GM19043 (cell line): ENCODE measurements at regions not wholly inside any gene's neighbourhood (a gene's known extent, or its start where the extent isn't known, plus 50 kb on each side); places are given as distances from the start of the nearest gene placed in this dataset.
"Not testable (repeated sequence)": the region's sequence is repeated elsewhere in the genome, so short reads cannot be mapped to it uniquely, and the experiment has no call there.

Source experiments
- ATAC-seq: cut with Tn5 transposase; IDR thresholded peaks from one replicate; pipeline ENCODE4 v1.9.1; 2021; ENCODE audit warnings: low read depth; ENCODE audit not compliant: unreplicated experiment

GRCh38 chr1:56137090-56137489, 442.3 kb downstream of the PLPP3 start:
- no peak for ATAC-seq

DNA sequence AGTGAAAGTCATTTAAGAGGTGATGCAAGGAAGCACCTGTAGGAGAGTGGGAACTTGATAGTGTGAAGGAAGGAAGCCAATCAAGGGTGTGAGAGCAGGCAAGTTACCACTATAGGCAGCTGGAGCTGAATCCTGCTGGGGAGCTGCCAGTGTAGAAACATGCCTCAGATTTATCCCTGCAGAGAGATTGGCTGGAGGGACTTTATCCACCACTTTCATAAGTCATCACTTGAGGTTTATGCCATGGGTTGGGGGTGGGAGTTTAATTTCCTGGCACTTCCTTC, 443.6 kb downstream of the PLPP3 start:
- peak; percentile 10 for ATAC-seq

DNA sequence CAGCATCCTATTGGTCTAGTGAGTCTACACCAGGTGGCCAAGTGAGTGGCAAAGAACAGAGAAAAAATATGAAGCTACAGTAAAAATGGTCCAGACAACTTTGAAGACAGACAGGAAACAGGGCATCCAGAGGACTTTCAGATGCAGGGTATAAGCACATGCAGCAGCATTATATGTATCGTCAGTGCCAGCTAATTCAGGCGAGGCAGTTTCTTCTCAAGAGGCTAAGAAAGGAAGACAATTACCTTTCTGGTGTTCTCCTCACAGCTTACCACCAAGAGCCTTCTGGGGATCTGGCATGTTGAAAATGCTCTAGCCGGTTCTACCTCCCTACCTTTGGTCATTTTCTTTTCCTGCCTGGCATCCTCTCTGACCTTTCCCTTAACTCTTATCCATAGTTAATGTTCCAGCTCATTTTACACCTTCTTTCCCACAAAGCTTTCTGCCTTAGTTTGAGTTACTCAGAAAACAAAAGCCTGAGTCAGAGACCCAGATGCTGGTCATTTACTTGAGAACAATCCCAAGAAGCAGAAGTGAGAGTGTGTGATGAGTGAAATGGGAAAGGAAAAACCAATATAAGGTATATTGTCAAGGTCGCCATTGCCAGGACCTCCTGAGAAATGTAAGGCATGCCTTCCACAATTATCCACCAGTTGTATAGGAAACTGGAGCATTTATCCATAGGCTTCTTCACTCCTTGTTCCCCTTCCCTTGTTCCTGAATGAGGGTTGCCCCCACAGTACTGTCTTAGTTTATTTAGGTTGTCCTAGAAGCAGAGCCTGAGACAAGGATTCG, 444.1 kb downstream of the PLPP3 start:
- ATAC-seq, result peak; percentile 52

GRCh38 chr1:56133522-56134472, 445.6 kb downstream of the PLPP3 start:
- ATAC-seq, result no peak

GRCh38 chr1:56132520-56132919, 446.8 kb downstream of the PLPP3 start:
- no peak for ATAC-seq

DNA sequence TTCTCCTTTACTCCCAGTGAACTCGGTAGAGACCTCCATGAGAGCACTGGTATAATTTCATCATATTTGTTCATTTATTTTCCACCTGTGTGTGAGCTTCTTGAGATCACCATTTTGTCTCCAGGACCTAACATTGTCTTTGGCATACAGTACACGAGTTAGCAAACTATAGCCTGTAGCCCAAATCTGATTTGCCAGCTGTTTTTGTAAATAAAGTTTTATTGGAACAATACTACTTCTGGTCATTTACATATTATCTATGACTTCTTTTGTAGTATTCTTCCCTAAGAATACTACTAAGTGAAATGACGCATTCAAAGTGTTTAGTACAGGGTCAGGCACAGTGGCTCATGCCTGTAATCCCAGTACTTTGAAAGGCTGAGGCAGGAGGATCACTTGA, 449.5 kb downstream of the PLPP3 start:
- no peak for ATAC-seq

DNA sequence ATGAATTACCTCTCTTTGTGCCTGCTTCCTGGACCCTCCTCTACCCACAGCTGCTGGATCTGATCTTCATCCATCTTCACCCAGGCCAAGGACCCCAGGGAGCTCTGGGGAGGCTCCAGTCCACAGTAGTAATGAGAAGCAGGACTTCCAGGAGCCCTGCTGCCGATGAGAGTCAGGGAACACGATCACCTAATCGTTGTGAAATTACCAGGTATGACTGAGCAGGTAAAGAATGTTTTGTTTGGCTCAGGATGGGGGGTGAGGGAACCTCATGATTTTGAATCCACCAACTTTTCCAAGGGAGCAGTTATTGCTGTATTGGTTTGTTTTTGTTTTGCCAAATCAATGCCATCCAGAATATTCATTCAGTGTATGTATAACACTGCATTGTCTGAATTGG, 454.0 kb downstream of the PLPP3 start:
- ATAC-seq, result no peak

- ATAC-seq, result no peak
Measured at GRCh38 chr1:56123826-56124225, 455.5 kb downstream of the PLPP3 start.

DNA sequence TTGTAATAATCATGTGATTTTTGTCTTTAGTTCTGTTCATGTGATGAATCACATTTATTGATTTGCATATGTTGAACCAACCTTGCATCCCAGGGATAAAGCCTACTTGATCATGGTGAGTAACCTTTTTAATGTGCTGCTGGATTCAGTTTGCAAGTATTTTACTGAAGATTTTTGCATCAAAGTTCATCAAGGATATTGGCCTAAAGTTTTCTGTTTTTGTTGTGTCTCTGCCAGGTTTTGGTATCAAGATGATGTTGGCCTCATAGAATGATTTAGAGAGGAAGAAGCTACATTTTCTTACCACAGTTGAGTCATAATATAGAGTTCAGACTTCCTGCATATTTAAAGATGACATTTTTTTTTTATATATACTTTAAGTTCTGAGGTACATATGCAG, 455.9 kb downstream of the PLPP3 start:
- ATAC-seq, result no peak

DNA sequence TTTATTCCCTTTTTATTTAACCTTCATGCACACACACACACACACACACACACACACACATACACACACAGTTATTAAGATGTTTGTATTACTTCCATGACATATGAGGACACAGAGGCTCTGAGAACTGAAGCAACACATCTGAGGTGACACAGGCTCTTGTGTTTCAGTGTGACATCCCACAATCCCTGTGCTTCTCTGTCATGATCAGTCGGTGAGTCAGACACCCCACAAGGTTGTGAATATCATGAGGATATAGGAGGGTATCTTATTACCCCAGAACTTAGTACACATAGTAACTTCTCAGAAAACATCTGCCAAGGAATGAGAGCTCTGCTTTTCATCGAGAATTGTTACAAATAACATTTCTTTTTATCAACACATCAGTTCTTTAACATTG, 459.3 kb downstream of the PLPP3 start:
- no peak for ATAC-seq

DNA sequence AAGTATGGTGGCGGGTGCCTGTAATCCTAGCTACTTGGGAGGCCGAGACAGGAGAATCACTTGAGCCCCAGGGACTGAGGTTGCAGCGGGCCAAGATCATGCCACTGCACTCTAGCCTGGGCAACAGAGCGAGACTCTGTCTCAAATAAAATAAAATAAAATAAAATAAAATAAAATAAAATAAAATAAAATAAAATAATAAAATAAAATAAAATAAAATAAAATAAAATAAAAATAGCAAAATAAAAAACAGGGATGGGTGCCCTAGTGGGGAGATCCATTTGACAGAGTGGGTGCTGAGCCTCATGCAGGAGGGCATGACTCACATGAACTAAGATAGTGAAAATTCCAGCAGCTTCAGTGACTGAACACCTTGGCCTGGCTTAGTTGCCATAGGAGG, 460.7 kb downstream of the PLPP3 start:
- not testable (repeated sequence) for ATAC-seq

GRCh38 chr1:56115701-56116100, 463.7 kb downstream of the PLPP3 start:
- no peak for ATAC-seq

GRCh38 chr1:56113679-56114078, 465.7 kb downstream of the PLPP3 start:
- ATAC-seq, result no peak

GRCh38 chr1:56107275-56107638, 472.1 kb downstream of the PLPP3 start:
- no peak for ATAC-seq

DNA sequence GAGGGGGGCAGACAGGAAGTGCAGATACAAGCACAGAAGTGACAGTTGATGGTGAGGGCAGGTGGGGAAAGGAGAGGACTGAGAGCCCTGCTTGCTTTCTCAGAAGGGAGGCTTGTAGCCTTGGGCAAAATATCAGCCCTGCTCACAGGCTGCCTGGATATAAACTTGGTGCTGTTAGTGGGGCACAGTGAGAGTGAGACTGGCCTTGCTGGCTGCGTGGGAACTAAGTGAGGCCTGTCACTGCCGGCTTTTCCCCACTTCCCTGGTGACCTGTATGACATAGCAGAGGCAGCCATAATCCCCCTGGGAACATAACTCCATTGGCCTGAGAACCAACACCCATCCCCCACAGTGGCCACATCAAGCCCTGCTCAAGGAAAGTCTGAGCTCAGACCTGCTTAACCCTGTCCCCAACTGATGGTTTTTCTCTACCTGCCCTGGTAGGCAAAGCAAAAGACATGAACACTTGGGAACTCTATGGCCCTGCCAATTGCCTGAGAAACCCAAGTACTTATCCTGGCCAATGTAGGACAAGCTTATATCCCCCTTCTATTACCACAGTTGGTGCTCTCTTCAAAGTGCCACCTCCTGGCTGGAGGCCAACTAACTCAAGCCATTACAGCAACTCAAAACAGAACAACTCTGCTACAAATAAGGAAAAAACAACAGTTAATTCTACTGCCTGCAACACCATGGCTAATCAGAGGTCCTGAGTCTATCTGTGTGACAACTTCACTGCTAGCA, 472.7 kb downstream of the PLPP3 start:
- ATAC-seq, result no peak

DNA sequence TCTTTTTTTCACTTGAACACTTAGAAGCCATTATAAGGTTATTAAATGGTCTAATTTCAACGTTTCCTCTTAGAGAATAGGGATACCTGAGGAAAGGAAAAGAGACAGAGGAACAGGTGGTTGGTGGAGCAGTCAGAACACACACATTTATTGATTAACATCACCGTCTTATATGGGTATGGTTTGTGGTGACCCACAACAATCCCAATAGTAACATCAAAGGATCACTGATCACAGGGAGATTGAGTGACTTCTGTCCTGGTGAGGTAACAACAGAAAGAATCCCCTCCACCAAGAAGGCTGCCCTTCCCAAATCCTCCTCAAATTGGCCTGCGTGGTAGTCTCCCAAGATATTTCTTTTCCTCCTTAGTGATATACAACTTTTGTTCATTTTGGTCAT, 474.0 kb downstream of the PLPP3 start:
- ATAC-seq, result no peak

DNA sequence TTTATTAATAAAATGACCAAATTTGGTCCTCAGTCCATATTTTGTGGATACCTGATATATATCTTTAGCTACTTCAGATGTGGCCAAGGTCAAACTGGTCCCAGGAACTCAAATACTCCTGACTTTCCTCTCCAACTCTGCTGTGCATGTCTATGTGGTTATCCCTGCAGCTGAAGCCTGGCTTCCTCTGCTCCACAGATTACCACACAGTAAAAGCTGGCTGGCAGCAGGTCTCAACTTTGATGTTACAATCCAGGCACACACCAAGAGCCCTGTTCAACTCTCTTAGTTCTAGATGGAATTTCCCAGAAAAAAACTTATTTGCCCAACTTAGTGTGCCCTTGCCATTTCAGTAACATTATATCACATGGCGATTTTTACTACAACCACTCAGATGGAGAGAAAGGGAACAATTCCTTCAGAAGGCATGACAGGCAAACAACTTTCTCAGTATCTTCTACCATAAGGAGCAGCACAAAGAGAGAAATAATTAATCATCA, 479.5 kb downstream of the PLPP3 start:
- ATAC-seq, result no peak

GRCh38 chr1:56098946-56099345, 480.4 kb downstream of the PLPP3 start:
- no peak for ATAC-seq

- no peak for ATAC-seq
Measured at GRCh38 chr1:56097713-56098112, 481.6 kb downstream of the PLPP3 start.

DNA sequence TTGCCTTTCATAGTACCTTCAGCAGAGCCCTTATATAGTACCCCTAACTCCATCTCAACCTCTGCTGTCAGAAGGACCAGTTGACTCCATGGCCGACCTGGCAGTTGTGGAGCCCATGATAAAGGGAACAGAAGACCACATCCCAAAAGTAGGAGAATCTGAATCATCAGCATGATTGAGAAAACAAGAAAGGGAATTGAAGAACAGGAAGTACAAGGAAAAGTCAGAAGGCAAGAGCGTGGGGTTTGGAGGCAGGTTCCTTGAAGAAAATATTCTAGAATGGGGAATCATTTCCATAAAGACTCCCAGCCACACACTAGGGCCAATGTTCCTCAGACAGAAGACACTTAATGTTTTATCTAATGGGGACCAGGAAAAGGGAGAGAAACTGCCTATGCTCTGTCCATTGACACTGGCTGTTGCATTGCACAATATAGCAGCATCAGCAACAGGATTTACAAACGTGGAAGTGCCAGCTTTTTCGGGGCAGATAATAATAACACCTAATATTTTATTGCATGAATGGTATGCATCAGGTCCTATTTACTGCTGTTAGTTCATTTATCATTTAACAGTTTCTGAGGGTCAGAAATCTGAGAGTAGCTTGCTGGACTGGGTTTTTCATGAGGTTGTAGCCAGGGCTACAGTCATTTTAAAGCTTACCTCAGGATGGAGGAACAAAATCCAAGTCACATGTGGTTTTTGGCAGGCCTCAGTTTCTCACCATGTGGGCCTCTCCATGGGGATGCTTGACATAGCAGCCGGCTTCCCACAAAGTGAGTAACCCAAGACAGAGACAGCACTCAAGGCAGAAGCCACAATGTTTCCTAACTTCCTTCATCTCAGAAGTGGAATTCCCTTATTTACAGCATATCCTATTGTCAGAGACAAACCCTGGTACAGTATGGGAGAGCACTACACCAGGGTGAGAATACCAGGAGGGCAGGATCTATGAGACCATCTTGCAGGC, 483.4 kb downstream of the PLPP3 start:
- no peak for ATAC-seq
